HUES6 (cell line): ENCODE measurements at regions not wholly inside any gene's neighbourhood (a gene's known extent, or its start where the extent isn't known, plus 50 kb on each side); places are given as distances from the start of the nearest gene placed in this dataset.
"Not testable (repeated sequence)": the region's sequence is repeated elsewhere in the genome, so short reads cannot be mapped to it uniquely, and the experiment has no call there.

Experiments used
- H3K27ac ChIP-seq: 2 replicates; pipeline ENCODE4 v1.7.0; 2013; ENCODE audit warnings: low read depth, mild to moderate bottlenecking, low read length, inconsistent platforms
- H3K27me3 ChIP-seq: 2 replicates; pipeline ENCODE4 v1.6.1; 2013; ENCODE audit warnings: low read length; ENCODE audit not compliant: control insufficient read depth, insufficient read depth
- H3K36me3 ChIP-seq: 2 replicates; pipeline ENCODE4 v1.6.1; 2013; ENCODE audit warnings: low read length; ENCODE audit not compliant: control insufficient read depth, insufficient read depth
- H3K4me1 ChIP-seq: 2 replicates; pipeline ENCODE4 v1.6.1; 2013; ENCODE audit warnings: low read length; ENCODE audit not compliant: control insufficient read depth, insufficient read depth
- H3K4me3 ChIP-seq: 2 replicates; pipeline ENCODE4 v1.5.1; 2013; ENCODE audit warnings: low read depth, low read length
- H3K9ac ChIP-seq: one replicate; pipeline ENCODE4 v1.6.1; 2013; ENCODE audit warnings: mild to moderate bottlenecking, low read length
- H3K9me3 ChIP-seq: 2 replicates; pipeline ENCODE4 v1.6.1; 2013; ENCODE audit warnings: low read depth, low read length; ENCODE audit not compliant: control insufficient read depth, insufficient read depth

GRCh38 chr18:28760299-28760698 is 583.4 kb upstream of the CDH2 start:
- Histone ChIP-seq H3K9ac (no peak overlapping the region), H3K4me3 (no peak overlapping the region), H3K27ac (no peak overlapping the region), H3K4me1 (no peaks in the 10 kb centered on the region), H3K27me3 (no peaks in the 10 kb centered on the region), H3K9me3 (no peaks in the 10 kb centered on the region), H3K36me3 (no peaks in the 10 kb centered on the region)

DNA sequence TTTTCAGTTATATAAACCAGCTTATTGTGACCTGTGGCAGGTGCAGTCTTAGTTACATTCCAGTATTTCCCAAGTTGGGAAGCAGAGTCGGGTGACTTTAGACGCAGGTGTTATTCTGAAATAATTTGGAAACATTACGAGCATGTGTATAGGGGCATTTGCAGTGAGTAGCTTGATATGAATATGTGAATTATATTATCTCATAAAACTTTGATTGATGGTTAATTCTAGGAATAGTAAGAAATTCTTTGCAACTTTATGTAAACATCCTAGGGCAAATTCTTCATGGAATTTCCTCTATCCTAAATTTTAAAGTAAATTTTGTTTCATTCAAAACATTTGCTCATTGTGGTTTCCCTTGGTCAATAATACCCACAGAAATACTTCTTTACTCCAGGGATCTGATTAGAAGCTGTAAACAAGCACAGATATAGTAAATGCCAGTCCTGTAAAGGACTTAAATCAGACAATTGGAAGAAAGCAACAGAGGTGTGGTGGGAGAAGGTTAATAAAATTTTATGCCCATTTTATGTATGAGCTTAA is 580.6 kb upstream of the CDH2 start:
- H3K27ac ChIP-seq, result no peak overlapping the region
- H3K36me3 ChIP-seq, result no peaks in the 10 kb centered on the region

DNA sequence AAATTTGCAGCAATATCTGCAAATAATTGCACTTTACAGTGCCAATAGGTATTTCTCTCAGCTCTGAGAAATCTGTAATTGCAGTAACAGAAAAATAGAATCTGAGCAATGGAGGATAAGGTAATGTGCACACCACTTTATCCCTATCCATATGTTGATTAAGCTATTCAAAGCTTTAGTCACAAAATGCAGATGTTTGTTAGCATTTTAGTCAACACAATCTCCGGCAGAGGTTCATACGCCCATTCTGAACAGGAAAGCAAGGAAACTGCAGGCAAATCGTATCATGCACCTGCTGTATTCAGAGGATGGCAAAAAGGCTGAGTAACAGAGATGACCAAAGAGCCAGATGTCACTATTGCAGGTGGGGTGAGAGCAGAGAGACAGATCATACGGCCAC is 566.2 kb upstream of the CDH2 start:
- Histone ChIP-seq H3K4me3 (no peak overlapping the region), H3K4me1 (peaks cover 5% of the 10 kb centered on the region; the same call in 1 of the 2 replicates), H3K27ac (no peak overlapping the region), H3K27me3 (no peaks in the 10 kb centered on the region), H3K9ac (no peak overlapping the region), H3K9me3 (no peaks in the 10 kb centered on the region), H3K36me3 (no peaks in the 10 kb centered on the region)

More for the DNA sequence above, 580.6 kb upstream of the CDH2 start:
- no peak overlapping the region for H3K9ac ChIP-seq
- no peak overlapping the region for H3K4me3 ChIP-seq
- no peaks in the 10 kb centered on the region for H3K4me1 ChIP-seq
- H3K27me3 ChIP-seq, result no peaks in the 10 kb centered on the region
- no peaks in the 10 kb centered on the region for H3K9me3 ChIP-seq

- Histone ChIP-seq H3K27ac (no peak overlapping the region), H3K9ac (no peak overlapping the region)
These were observed 563.6 kb upstream of the CDH2 start for GRCh38 chr18:28740575-28740974.

DNA sequence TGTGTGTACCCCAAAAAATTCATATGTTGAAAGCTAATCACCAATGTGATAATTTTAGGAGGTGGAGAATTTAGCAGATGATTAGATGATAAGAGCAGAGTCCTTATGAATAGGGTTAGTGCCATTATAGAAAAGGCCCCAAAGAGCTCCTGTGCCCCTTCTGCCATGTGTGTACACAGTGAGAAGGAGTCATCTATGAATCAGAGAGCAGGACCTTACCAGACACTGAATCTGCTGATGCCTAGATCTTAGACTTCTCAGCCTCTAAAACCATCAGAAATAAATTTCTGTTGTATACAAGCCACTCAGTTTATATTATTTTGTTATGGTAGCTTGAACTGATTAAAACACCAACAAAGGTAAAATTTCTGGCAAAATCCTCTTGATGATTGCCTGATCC is 560.0 kb upstream of the CDH2 start:
- Histone ChIP-seq H3K27me3 (no peaks in the 10 kb centered on the region), H3K27ac (no peak overlapping the region), H3K9me3 (no peaks in the 10 kb centered on the region), H3K36me3 (no peaks in the 10 kb centered on the region), H3K4me3 (no peak overlapping the region), H3K9ac (no peak overlapping the region), H3K4me1 (peaks cover 12% of the 10 kb centered on the region; the same call in 1 of the 2 replicates)

More at GRCh38 chr18:28740575-28740974, 563.6 kb upstream of the CDH2 start:
- Histone ChIP-seq H3K36me3 (no peaks in the 10 kb centered on the region), H3K4me1 (peaks cover 5% of the 10 kb centered on the region; the same call in 1 of the 2 replicates), H3K9me3 (no peaks in the 10 kb centered on the region), H3K27me3 (no peaks in the 10 kb centered on the region), H3K4me3 (no peak overlapping the region)

- Histone ChIP-seq H3K4me3 (no peak overlapping the region), H3K27me3 (no peaks in the 10 kb centered on the region), H3K27ac (no peak overlapping the region), H3K36me3 (no peaks in the 10 kb centered on the region), H3K4me1 (peaks cover 12% of the 10 kb centered on the region; the same call in 1 of the 2 replicates), H3K9ac (no peak overlapping the region), H3K9me3 (no peaks in the 10 kb centered on the region)
These were observed 559.3 kb upstream of the CDH2 start for GRCh38 chr18:28736223-28736622.

DNA sequence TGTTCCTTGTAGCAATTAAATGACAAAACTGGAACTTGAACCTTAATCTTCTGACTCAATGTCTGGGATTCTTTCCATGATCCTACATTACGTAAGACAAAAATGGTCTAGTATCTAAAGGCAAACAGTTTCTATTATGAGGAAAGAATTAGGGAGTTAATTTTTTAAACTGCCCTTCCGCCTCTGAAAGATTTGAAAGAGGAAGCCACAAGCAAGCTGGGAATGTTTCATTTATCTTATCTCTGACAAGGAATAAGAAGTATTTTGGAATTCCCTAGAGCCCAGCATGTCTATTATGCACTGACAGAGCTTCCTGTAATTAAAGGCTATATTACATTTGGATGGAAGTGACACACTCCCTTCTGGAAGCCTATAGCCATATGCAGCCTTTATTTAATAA is 558.8 kb upstream of the CDH2 start:
- no peak overlapping the region for H3K4me3 ChIP-seq
- H3K9me3 ChIP-seq, result no peaks in the 10 kb centered on the region
- H3K4me1 ChIP-seq, result peaks cover 12% of the 10 kb centered on the region; the same call in 1 of the 2 replicates
- no peak overlapping the region for H3K9ac ChIP-seq
- H3K27me3 ChIP-seq, result no peaks in the 10 kb centered on the region
- no peak overlapping the region for H3K27ac ChIP-seq
- no peaks in the 10 kb centered on the region for H3K36me3 ChIP-seq

GRCh38 chr18:28729321-28729720 is 552.4 kb upstream of the CDH2 start:
- peaks cover 12% of the 10 kb centered on the region; the same call in 1 of the 2 replicates for H3K4me1 ChIP-seq
- no peaks in the 10 kb centered on the region for H3K9me3 ChIP-seq
- H3K27me3 ChIP-seq, result no peaks in the 10 kb centered on the region
- no peak overlapping the region for H3K9ac ChIP-seq
- no peak overlapping the region for H3K27ac ChIP-seq
- H3K36me3 ChIP-seq, result no peaks in the 10 kb centered on the region
- no peak overlapping the region for H3K4me3 ChIP-seq

GRCh38 chr18:28728891-28729290 is 552.0 kb upstream of the CDH2 start:
- H3K36me3 ChIP-seq, result no peaks in the 10 kb centered on the region
- no peak overlapping the region for H3K27ac ChIP-seq
- no peaks in the 10 kb centered on the region for H3K27me3 ChIP-seq
- peaks cover 8% of the 10 kb centered on the region; the same call in 1 of the 2 replicates for H3K4me1 ChIP-seq
- H3K9me3 ChIP-seq, result no peaks in the 10 kb centered on the region
- H3K9ac ChIP-seq, result no peak overlapping the region
- no peak overlapping the region for H3K4me3 ChIP-seq

- not testable (repeated sequence) for H3K9me3 ChIP-seq
These were observed 550.3 kb upstream of the CDH2 start for GRCh38 chr18:28727189-28727588.

GRCh38 chr18:28725876-28726275 is 548.9 kb upstream of the CDH2 start:
- Histone ChIP-seq H3K27ac (no peak overlapping the region), H3K4me3 (no peak overlapping the region), H3K27me3 (no peaks in the 10 kb centered on the region), H3K9me3 (peaks cover 5% of the 10 kb centered on the region; the same call in 1 of the 2 replicates), H3K4me1 (no peaks in the 10 kb centered on the region), H3K9ac (no peak overlapping the region), H3K36me3 (no peaks in the 10 kb centered on the region)

More at GRCh38 chr18:28727189-28727588, 550.3 kb upstream of the CDH2 start:
- not testable (repeated sequence) for H3K36me3 ChIP-seq, H3K4me3 ChIP-seq, H3K9ac ChIP-seq, H3K27ac ChIP-seq, H3K4me1 ChIP-seq, H3K27me3 ChIP-seq
